ENCODE measurements at regions not wholly inside any gene's neighbourhood (a gene's known extent, or its start where the extent isn't known, plus 50 kb on each side); places are given as distances from the start of the nearest gene placed in this dataset.

DNA sequence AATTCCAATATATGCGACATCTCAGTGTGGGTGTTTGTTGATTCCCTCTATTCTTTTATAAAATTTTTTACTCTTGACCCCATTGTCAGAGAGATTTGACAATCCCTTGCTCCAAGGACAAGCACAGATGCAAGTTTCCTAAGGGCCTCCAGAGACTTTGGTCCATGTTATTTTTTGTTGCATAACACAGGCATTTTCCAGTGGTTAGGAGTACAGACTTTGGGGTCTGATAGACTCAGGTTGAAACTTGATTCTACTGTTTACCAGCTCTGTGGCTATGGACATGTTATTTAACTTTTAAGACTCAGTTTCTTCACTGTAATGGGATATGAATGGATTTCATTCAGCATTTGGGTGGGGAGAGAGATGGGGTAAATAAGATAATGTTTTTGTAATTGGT is 361.3 kb downstream of the ENC1 start:
- TF ChIP-seq, protein P1, sequence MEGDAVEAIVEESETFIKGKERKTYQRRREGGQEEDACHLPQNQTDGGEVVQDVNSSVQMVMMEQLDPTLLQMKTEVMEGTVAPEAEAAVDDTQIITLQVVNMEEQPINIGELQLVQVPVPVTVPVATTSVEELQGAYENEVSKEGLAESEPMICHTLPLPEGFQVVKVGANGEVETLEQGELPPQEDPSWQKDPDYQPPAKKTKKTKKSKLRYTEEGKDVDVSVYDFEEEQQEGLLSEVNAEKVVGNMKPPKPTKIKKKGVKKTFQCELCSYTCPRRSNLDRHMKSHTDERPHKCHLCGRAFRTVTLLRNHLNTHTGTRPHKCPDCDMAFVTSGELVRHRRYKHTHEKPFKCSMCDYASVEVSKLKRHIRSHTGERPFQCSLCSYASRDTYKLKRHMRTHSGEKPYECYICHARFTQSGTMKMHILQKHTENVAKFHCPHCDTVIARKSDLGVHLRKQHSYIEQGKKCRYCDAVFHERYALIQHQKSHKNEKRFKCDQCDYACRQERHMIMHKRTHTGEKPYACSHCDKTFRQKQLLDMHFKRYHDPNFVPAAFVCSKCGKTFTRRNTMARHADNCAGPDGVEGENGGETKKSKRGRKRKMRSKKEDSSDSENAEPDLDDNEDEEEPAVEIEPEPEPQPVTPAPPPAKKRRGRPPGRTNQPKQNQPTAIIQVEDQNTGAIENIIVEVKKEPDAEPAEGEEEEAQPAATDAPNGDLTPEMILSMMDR (IDR thresholded peaks at IDR 0.05; ENCODE audit: low read length) = no peak
- TF ChIP-seq EZH2phosphoT487 (IDR thresholded peaks at IDR 0.05; ENCODE audit: low read length) = no peak
- TF ChIP-seq EZH2 (optimal IDR thresholded peaks at IDR 0.05; ENCODE audit: low read depth, low read length) = no peak
